ENCODE measurements at regions not wholly inside any gene's neighbourhood (a gene's known extent, or its start where the extent isn't known, plus 50 kb on each side); places are given as distances from the start of the nearest gene placed in this dataset.

DNA sequence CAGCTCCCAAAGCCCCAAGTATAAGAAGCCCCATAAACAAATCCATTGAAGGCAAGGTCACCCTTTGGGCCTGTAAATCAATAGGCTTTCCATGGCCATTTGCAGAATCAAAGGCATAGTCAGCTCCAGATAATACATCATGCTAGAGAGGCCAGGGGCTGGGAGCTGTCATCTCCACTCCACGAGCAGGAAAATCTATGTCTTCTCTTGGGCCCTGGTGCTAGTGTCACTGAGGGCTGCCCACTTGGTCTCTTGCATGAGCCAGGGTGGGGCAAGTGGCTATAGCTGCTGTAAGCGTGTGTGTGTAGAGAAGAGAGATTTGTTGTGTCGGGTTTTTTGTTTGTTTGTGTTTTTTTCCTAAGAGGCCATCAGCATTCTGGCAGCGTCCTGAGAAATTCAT, 90.0 kb upstream of the ZNF618 start:
- TF ChIP-seq CTCF (IDR thresholded peaks at IDR 0.05; ENCODE audit: insufficient read depth, low read depth, low read length): no peak
- no peak for TF ChIP-seq EZH2 (IDR thresholded peaks at IDR 0.05; ENCODE audit: insufficient read depth, low read length)

Measured in astrocyte (in vitro differentiated cells and primary cell).